Esophagus muscularis mucosa (tissue), 4 donors: ENCODE measurements at regions not wholly inside any gene's neighbourhood (a gene's known extent, or its start where the extent isn't known, plus 50 kb on each side); places are given as distances from the start of the nearest gene placed in this dataset.
"Not testable (repeated sequence)": the region's sequence is repeated elsewhere in the genome, so short reads cannot be mapped to it uniquely, and the experiment has no call there.

Source experiments
- DNase-seq: peaks from one replicate; pipeline ENCODE4 v3.0.0-alpha.2; 2017; ENCODE audit errors: extremely low spot score
- H3K27ac ChIP-seq, 4 donors: fragments of 200-600 bp; sonication (generic); replicated peaks in 1 of 4; 1 replicate in 3 of 4; 2 replicates in 1 of 4; pipeline ENCODE4 v1.5.1; 2016 to 2019; ENCODE audit warnings: mild to moderate bottlenecking in 1 of 4
- H3K27me3 ChIP-seq, 4 donors: fragments of 200-600 bp; sonication (generic); one replicate each; pipeline versions ENCODE4 v1.5.1 to v1.6.0; 2016 to 2019
- H3K36me3 ChIP-seq, 4 donors: fragments of 200-600 bp; sonication (generic); one replicate each; pipeline ENCODE4 v1.5.1; 2016 to 2019
- H3K4me1 ChIP-seq, 4 donors: fragments of 200-600 bp; sonication (generic); one replicate each; pipeline ENCODE4 v1.5.1; 2016 to 2019
- H3K4me3 ChIP-seq, 4 donors: fragments of 200-600 bp; sonication (generic); 1 replicate in 2 of 4; 2 replicates in 2 of 4; pipeline ENCODE4 v1.5.1; 2016 to 2019; ENCODE audit warnings: mild to moderate bottlenecking in 4 of 4, moderate library complexity in 1 of 4
- H3K9me3 ChIP-seq, 4 donors: fragments of 200-600 bp; sonication (generic); 1 replicate in 3 of 4; 2 replicates in 1 of 4; pipeline ENCODE4 v1.5.1; 2016 to 2019
- CTCF ChIP-seq, 3 experiments: fragments of 200-600 bp in 2 of 3; fragments of 450-650 bp in 1 of 3; sonication (generic) in 2 of 3; IDR thresholded peaks; one replicate each; pipeline ENCODE4 v1.5.1; 2017 to 2019; ENCODE audit warnings: antibody characterized with exemption in 3 of 3, mild to moderate bottlenecking in 2 of 3, moderate library complexity in 1 of 3
- EP300 ChIP-seq: sonication (generic); formaldehyde crosslinking; IDR thresholded peaks from one replicate; pipeline ENCODE4 v1.6.1; 2017; ENCODE audit warnings: antibody characterized with exemption
- POLR2A ChIP-seq: fragments of 450-650 bp; IDR thresholded peaks from one replicate; pipeline ENCODE4 v1.6.1; 2017; ENCODE audit warnings: antibody characterized with exemption, moderate library complexity, mild to moderate bottlenecking, low read depth
- POLR2AphosphoS5 ChIP-seq, 2 donors: sonication (generic); formaldehyde crosslinking; IDR thresholded peaks; one replicate each; pipeline ENCODE4 v1.6.1; 2017; ENCODE audit warnings: antibody characterized with exemption in 2 of 2
- WGBS: methylation state at CpG from one replicate; pipeline ENCODE4 v1.1.5; 2018; 5-methylcytosine and 5-hydroxymethylcytosine counted together
- intact Hi-C: fragments of 100-400 bp; cut with DNase I; formaldehyde crosslinking; loops from one replicate; pipeline ENCODE4 v1.15.1; 2023

- no peaks in the 10 kb centered on the region for H3K36me3 ChIP-seq
- H3K27ac ChIP-seq: no peak overlapping the region
- no peak for DNase-seq
- no peaks in the 10 kb centered on the region for H3K9me3 ChIP-seq
- TF ChIP-seq EP300 (no peak), POLR2A (no peak), CTCF (IDR thresholded peaks at IDR 0.05) (no peak), POLR2AphosphoS5 (IDR thresholded peaks at IDR 0.05) (no peak)
- WGBS: 67% methylated on average over 6 of the region's 6 CpGs
- H3K4me3 ChIP-seq: no peak overlapping the region
- H3K27me3 ChIP-seq: no peaks in the 10 kb centered on the region
- intact Hi-C loops: no loop called here
- peaks cover 0 to 14% (median 9%) of the 10 kb centered on the region in 4 donors for H3K4me1 ChIP-seq
These were observed 105.4 kb upstream of the TLK1 start for GRCh38 chr2:171266102-171266501.

GRCh38 chr2:171261529-171261928 is 100.8 kb upstream of the TLK1 start:
- WGBS: 96% methylated on average over 2 of the region's 2 CpGs
- intact Hi-C loops: not testable (repeated sequence)

GRCh38 chr2:171260471-171261424 is 100.1 kb upstream of the TLK1 start:
- peaks cover 0 to 11% (median 8%) of the 10 kb centered on the region in 4 donors for H3K4me1 ChIP-seq
- no peak overlapping the region for H3K27ac ChIP-seq
- no peaks in the 10 kb centered on the region for H3K27me3 ChIP-seq
- DNase-seq: no peak
- no peak overlapping the region for H3K4me3 ChIP-seq
- no peaks in the 10 kb centered on the region for H3K9me3 ChIP-seq
- intact Hi-C loops: no loop called here
- no peaks in the 10 kb centered on the region for H3K36me3 ChIP-seq
- WGBS: 75% methylated on average over 6 of the region's 6 CpGs
- TF ChIP-seq POLR2A: no peak
- TF ChIP-seq EP300: no peak
- TF ChIP-seq CTCF (IDR thresholded peaks at IDR 0.05): no peak
- TF ChIP-seq POLR2AphosphoS5 (IDR thresholded peaks at IDR 0.05): no peak

More at GRCh38 chr2:171261529-171261928, 100.8 kb upstream of the TLK1 start:
- not testable (repeated sequence) for H3K27ac ChIP-seq, H3K4me3 ChIP-seq, H3K9me3 ChIP-seq, DNase-seq, H3K27me3 ChIP-seq, H3K36me3 ChIP-seq
- peaks cover 0 to 11% (median 8%) of the 10 kb centered on the region in 4 donors for H3K4me1 ChIP-seq

GRCh38 chr2:171254666-171255065 is 94.0 kb upstream of the TLK1 start:
- no peak for DNase-seq
- no peaks in the 10 kb centered on the region for H3K27me3 ChIP-seq
- H3K4me1 ChIP-seq: peaks cover 0 to 20% (median 16%) of the 10 kb centered on the region in 4 donors
- peaks cover 0 to 6% (median 2%) of the 10 kb centered on the region in 4 donors for H3K9me3 ChIP-seq
- H3K36me3 ChIP-seq: no peaks in the 10 kb centered on the region
- intact Hi-C loops: no loop called here
- no peak overlapping the region for H3K4me3 ChIP-seq
- TF ChIP-seq EP300: no peak
- no peak for TF ChIP-seq CTCF (IDR thresholded peaks at IDR 0.05)
- TF ChIP-seq POLR2AphosphoS5 (IDR thresholded peaks at IDR 0.05): no peak
- TF ChIP-seq POLR2A: no peak
- peak overlapping the region; percentile 36 to 74 (median 60) for H3K27ac ChIP-seq

GRCh38 chr2:171253900-171254650 is 93.4 kb upstream of the TLK1 start:
- Histone ChIP-seq H3K9me3 (peaks cover 0 to 6% (median 2%) of the 10 kb centered on the region in 4 donors), H3K4me1 (peaks cover 0 to 20% (median 16%) of the 10 kb centered on the region in 4 donors), H3K36me3 (no peaks in the 10 kb centered on the region), H3K4me3 (no peak overlapping the region), H3K27ac (peak overlapping the region; percentile 51 to 74 (median 60)), H3K27me3 (no peaks in the 10 kb centered on the region)
- intact Hi-C loops: no loop called here
- TF ChIP-seq POLR2AphosphoS5 (IDR thresholded peaks at IDR 0.05) (peak in 1 of 2 donors; percentile 72), EP300 (no peak), POLR2A (no peak), CTCF (IDR thresholded peaks at IDR 0.05) (peak in 1 of 3 experiments; percentile 32)
- DNase-seq: no peak
- WGBS: 53% methylated on average over 2 of the region's 2 CpGs
